22Rv1 (cell line): ENCODE measurements at regions not wholly inside any gene's neighbourhood (a gene's known extent, or its start where the extent isn't known, plus 50 kb on each side); places are given as distances from the start of the nearest gene placed in this dataset.

Experiments
- CTCF ChIP-seq: fragments of 450-650 bp; IDR thresholded peaks from 2 replicates; pipeline ENCODE4 v1.5.1; 2017; ENCODE audit warnings: mild to moderate bottlenecking
- ZFX ChIP-seq: fragments of 450-650 bp; IDR thresholded peaks from 2 replicates; pipeline ENCODE4 v1.6.1; 2017; ENCODE audit warnings: antibody characterized with exemption, borderline replicate concordance

- no peak for TF ChIP-seq CTCF
- TF ChIP-seq ZFX, result no peak
These were observed 180.7 kb upstream of the HS3ST5 start for GRCh38 chr6:114523508-114523907.
